ENCODE measurements at regions not wholly inside any gene's neighbourhood (a gene's known extent, or its start where the extent isn't known, plus 50 kb on each side); places are given as distances from the start of the nearest gene placed in this dataset.

DNA sequence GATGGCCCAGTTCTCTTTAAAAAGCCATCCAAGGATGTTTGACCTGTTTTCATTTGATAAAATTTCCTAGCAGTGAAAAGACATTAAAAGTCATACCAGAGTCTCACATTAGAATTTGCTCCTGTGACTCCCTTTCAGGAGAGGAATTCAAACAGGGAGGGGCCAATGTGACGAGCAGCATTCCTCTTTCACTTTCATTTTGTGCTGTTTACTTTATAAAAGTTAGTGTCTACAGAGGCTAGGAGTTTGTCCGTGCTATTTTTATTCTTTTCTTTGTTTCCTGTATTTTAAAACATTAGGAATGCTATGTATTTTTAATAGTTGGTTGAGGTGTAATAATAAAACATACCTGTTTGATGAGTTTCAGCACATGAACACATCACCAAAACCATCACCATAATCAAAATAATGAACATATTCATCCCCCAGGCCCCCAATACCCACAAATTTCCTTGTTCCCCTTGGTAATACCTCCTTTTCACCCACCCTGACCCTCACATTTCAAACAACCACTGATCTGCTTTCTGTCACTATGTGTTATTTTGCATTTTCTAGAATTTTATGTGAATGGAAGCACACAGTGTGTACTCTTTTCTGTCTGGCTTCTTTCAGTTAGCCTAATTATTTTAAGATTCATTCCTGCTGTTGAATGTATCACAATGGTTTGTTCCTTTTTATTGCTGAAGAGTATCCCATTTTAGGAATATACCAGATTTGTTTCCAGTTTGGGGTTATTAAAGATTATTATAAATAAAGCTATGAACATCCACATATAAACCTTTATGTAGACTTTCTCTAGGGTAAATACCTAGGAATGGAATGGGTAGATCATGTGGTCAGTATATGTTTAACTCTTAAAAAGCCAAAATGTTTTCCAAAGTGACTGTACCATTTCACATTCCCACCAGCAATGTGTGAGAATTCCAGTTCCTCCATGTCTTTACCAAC lies 129.5 kb downstream of the TENT5C start:
- CTCF ChIA-PET (ENCODE audit: partially characterized antibody) = interaction anchor here (0.6 to 1.3 kb wide), 3 partner anchors 18 to 201 kb away, joined by 3 to 4 read pairs (median 4); no protein-coding TSS in a partner anchor
- DNase-seq (ENCODE audit: low read depth in 1 of 2, low spot score in 2 of 2) (no peak), FAIRE-seq (no peak)
- Histone ChIP-seq H3K79me2 (ENCODE audit: control insufficient read depth in 1 of 2, insufficient read depth in 2 of 2, low read length in 2 of 2) (no peaks in the 10 kb centered on the region), H2AK5ac (ENCODE audit: low read depth, low read length) (no peak overlapping the region), H3K79me1 (ENCODE audit: low read depth, low read length) (no peaks in the 10 kb centered on the region), H2BK5ac (ENCODE audit: low read depth, low read length) (no peak overlapping the region), H4K8ac (ENCODE audit: extremely low read depth, insufficient read depth, low read length) (no peak overlapping the region), H3K4me1 (replicated peaks in 1 of 4; ENCODE audit: control insufficient read depth in 3 of 4, insufficient read depth in 4 of 4, low read length in 3 of 4) (no peaks in the 10 kb centered on the region), H3K4me2 (ENCODE audit: insufficient read depth in 1 of 2, low read depth in 2 of 2, low read length in 2 of 2) (0 out of 4 replicates have a peak overlapping the region, but pooled peaks of 1 of the 2 experiments have one; percentile 1), H3K36me3 (ENCODE audit: control insufficient read depth in 2 of 4, insufficient read depth in 4 of 4, low read length in 3 of 4) (no peaks in the 10 kb centered on the region), H3K4me3 (ENCODE audit: extremely low read depth in 1 of 4, insufficient read depth in 2 of 4, low read depth in 3 of 4, low read length in 4 of 4) (0 out of 8 replicates have a peak overlapping the region, but pooled peaks of 1 of the 4 experiments have one; percentile 20), H3K14ac (ENCODE audit: insufficient read length) (no peak overlapping the region), H4K5ac (ENCODE audit: insufficient read length, low read depth, low read length) (no peak overlapping the region), H3K23me2 (ENCODE audit: low read depth, low read length) (no peaks in the 10 kb centered on the region), H3K27ac (ENCODE audit: low read depth, low read length) (no peak overlapping the region), H3K9me3 (ENCODE audit: insufficient read depth in 2 of 2, low read depth in 1 of 2, low read length in 1 of 2) (no peaks in the 10 kb centered on the region), H4K20me1 (replicated peaks in 1 of 2; ENCODE audit: control insufficient read depth in 1 of 2, insufficient read depth in 2 of 2, low read length in 2 of 2) (no peaks in the 10 kb centered on the region), H4K91ac (replicated peaks; ENCODE audit: insufficient read length, low read length) (no peak overlapping the region), H3K23ac (ENCODE audit: insufficient read length) (no peak overlapping the region), H2BK120ac (replicated peaks; ENCODE audit: low read depth, low read length) (no peak overlapping the region), H3K9ac (replicated peaks in 1 of 4; ENCODE audit: extremely low read depth in 1 of 4, low read depth in 3 of 4, low read length in 3 of 4) (no peak overlapping the region), H3K4ac (replicated peaks; ENCODE audit: insufficient read length, low read depth, low read length) (no peak overlapping the region), H3K27me3 (replicated peaks in 1 of 4; ENCODE audit: control insufficient read depth in 3 of 4, extremely low read depth in 1 of 4, insufficient read depth in 3 of 4, low read length in 3 of 4) (no peaks in the 10 kb centered on the region), H2AFZ (ENCODE audit: low read length) (peak overlapping the region; percentile 98), H2BK15ac (ENCODE audit: low read length) (no peak overlapping the region), H2BK20ac (ENCODE audit: low read length) (no peak overlapping the region), H2BK12ac (ENCODE audit: low read depth, low read length) (no peak overlapping the region), H3K56ac (replicated peaks; ENCODE audit: insufficient read length, low read depth, low read length) (no peak overlapping the region), H3K18ac (ENCODE audit: extremely low read depth, low read length) (no peak overlapping the region)
- WGBS, 2 experiments (ENCODE audit: extremely low coverage in 1 of 2, insufficient coverage in 1 of 2, insufficient read length in 1 of 2, insufficient replicate concordance in 2 of 2, low coverage in 1 of 2, low lambda C conversion rate in 2 of 2, missing lambda C conversion rate in 1 of 2) = 55% methylated on average over 2 of the region's 2 CpGs; no CpG with 5 or more reads in 1 of the 2 experiments
- TF ChIP-seq TEAD4 (IDR thresholded peaks at IDR 0.05; ENCODE audit: low read depth, low read length) = 0 out of 2 replicates have a peak, but pooled peaks have one; percentile 7
- no peak for TF ChIP-seq CREB1 (IDR thresholded peaks at IDR 0.05)
- POLR2A ChIA-PET (ENCODE audit: partially characterized antibody) = no interaction called here

Measured in H1 (cell line).